Transverse colon (tissue), 4 donors: ENCODE measurements at regions not wholly inside any gene's neighbourhood (a gene's known extent, or its start where the extent isn't known, plus 50 kb on each side); places are given as distances from the start of the nearest gene placed in this dataset.

Source experiments
- DNase-seq: peaks from one replicate; pipeline ENCODE4 v3.0.0-alpha.2; 2019
- H3K27ac ChIP-seq, 4 donors: fragments of 200-600 bp; sonication (generic); 2 replicates each; pipeline ENCODE4 v1.5.1; 2016 to 2018; ENCODE audit warnings: inconsistent platforms in 4 of 4
- H3K27me3 ChIP-seq: fragments of 200-600 bp; sonication (generic); 2 replicates; pipeline ENCODE4 v1.5.1; 2017; ENCODE audit warnings: inconsistent platforms
- H3K36me3 ChIP-seq, 4 donors: fragments of 200-600 bp; sonication (generic); 2 replicates each; pipeline ENCODE4 v1.5.1; 2017 to 2019; ENCODE audit warnings: inconsistent platforms in 4 of 4
- H3K4me1 ChIP-seq, 4 donors: fragments of 200-600 bp; sonication (generic); 2 replicates each; pipeline ENCODE4 v1.5.1; 2017 to 2020; ENCODE audit warnings: inconsistent platforms in 4 of 4
- H3K4me3 ChIP-seq, 4 donors: fragments of 200-600 bp; sonication (generic); 1 replicate in 1 of 4; 2 replicates in 3 of 4; pipeline versions ENCODE4 v1.5.1 to v1.6.1; 2017 to 2019; ENCODE audit warnings: inconsistent platforms in 4 of 4
- H3K9me3 ChIP-seq, 2 donors: fragments of 200-600 bp; sonication (generic); 2 replicates each; pipeline ENCODE4 v1.5.1; 2017 to 2019; ENCODE audit warnings: inconsistent platforms in 2 of 2
- CTCF ChIP-seq, 5 experiments: fragments of 200-600 bp in 3 of 5; fragments of 450-650 bp in 2 of 5; sonication (generic) in 3 of 5; IDR thresholded peaks; 1 replicate in 2 of 5; 2 replicates in 3 of 5; pipeline ENCODE4 v1.5.1; 2016 to 2017; ENCODE audit warnings: antibody characterized with exemption in 5 of 5, inconsistent platforms in 3 of 5, mild to moderate bottlenecking in 2 of 5, moderate library complexity in 1 of 5
- EP300 ChIP-seq: sonication (generic); formaldehyde crosslinking; IDR thresholded peaks from one replicate; pipeline ENCODE4 v1.6.1; 2017; ENCODE audit warnings: antibody characterized with exemption, low read depth
- POLR2A ChIP-seq: fragments of 450-650 bp; IDR thresholded peaks from one replicate; pipeline ENCODE4 v1.6.1; 2016; ENCODE audit warnings: antibody characterized with exemption, mild to moderate bottlenecking, moderate library complexity
- POLR2AphosphoS5 ChIP-seq, 3 donors: sonication (generic); formaldehyde crosslinking; IDR thresholded peaks; one replicate each; pipeline ENCODE4 v1.6.1; 2016; ENCODE audit warnings: antibody characterized with exemption in 3 of 3
- WGBS, 2 donors: methylation state at CpG; one replicate each; pipeline ENCODE4 v1.1.5; 2018; ENCODE audit warnings: low coverage in 1 of 2; 5-methylcytosine and 5-hydroxymethylcytosine counted together
- in situ Hi-C, 4 donors: fragments of 200-750 bp; cut with MboI; loops; one replicate each; pipeline versions ENCODE4 v1.15.0 to v1.15.1; 2017; ENCODE audit warnings: low sequenced_read_pairs in 3 of 4, low pct_ligation_motif_present in 1 of 4, low pct_unique_long_range_greater_than_20kb in 1 of 4
- intact Hi-C: fragments of 100-400 bp; cut with DNase I; formaldehyde crosslinking; loops from one replicate; pipeline ENCODE4 v1.15.1; 2023; ENCODE audit warnings: low total_unique reads

GRCh38 chr13:76386321-76386720, 499.9 kb downstream of the KCTD12 start:
- H3K4me1 ChIP-seq, result peaks cover 0 to 15% (median 0%) of the 10 kb centered on the region in 4 donors
- in situ Hi-C loops, result no loop called here
- no peaks in the 10 kb centered on the region for H3K36me3 ChIP-seq
- intact Hi-C loops, result no loop called here
- no peaks in the 10 kb centered on the region for H3K9me3 ChIP-seq
- WGBS, 2 donors, result 61 to 66% methylated on average over 2 to 3 of the region's 3 CpGs
- H3K27me3 ChIP-seq, result no peaks in the 10 kb centered on the region
- H3K4me3 ChIP-seq, result no peak overlapping the region
- DNase-seq, result no peak
- TF ChIP-seq POLR2AphosphoS5 (IDR thresholded peaks at IDR 0.05) (no peak), POLR2A (no peak), EP300 (no peak), CTCF (IDR thresholded peaks at IDR 0.05) (no peak)
- peak overlapping the region in 1 of 4 donors; percentile 40 for H3K27ac ChIP-seq

- no peak for DNase-seq
- no peak for TF ChIP-seq CTCF (IDR thresholded peaks at IDR 0.05)
- no peak for TF ChIP-seq POLR2AphosphoS5 (IDR thresholded peaks at IDR 0.05)
- no peak for TF ChIP-seq EP300
- no peak for TF ChIP-seq POLR2A
- peaks cover 0 to 15% (median 0%) of the 10 kb centered on the region in 4 donors for H3K4me1 ChIP-seq
- in situ Hi-C loops, result no loop called here
- H3K9me3 ChIP-seq, result no peaks in the 10 kb centered on the region
- 62 to 70% methylated on average over 2 of the region's 2 CpGs for WGBS, 2 donors
- intact Hi-C loops, result no loop called here
- no peak overlapping the region for H3K4me3 ChIP-seq
- H3K27ac ChIP-seq, result peak overlapping the region in 2 of 4 donors; percentile 0 to 40
- no peaks in the 10 kb centered on the region for H3K36me3 ChIP-seq
- no peaks in the 10 kb centered on the region for H3K27me3 ChIP-seq
Measured at GRCh38 chr13:76385586-76385985, 500.6 kb downstream of the KCTD12 start.

- Histone ChIP-seq H3K36me3 (no peaks in the 10 kb centered on the region), H3K27ac (peak overlapping the region; percentile 17 to 54 (median 33)), H3K27me3 (no peaks in the 10 kb centered on the region), H3K9me3 (no peaks in the 10 kb centered on the region), H3K4me1 (peaks cover 0 to 15% (median 0%) of the 10 kb centered on the region in 4 donors), H3K4me3 (no peak overlapping the region)
- DNase-seq, result peak; percentile 7
- intact Hi-C loops (no loop called here), in situ Hi-C loops (no loop called here)
- TF ChIP-seq POLR2AphosphoS5 (IDR thresholded peaks at IDR 0.05) (peak; percentile 12 to 56 (median 35)), POLR2A (no peak), CTCF (IDR thresholded peaks at IDR 0.05) (no peak), EP300 (no peak)
- 36 to 60% methylated on average over 2 of the region's 2 CpGs for WGBS, 2 donors
Measured at GRCh38 chr13:76383676-76384461, 502.3 kb downstream of the KCTD12 start.

- H3K9me3 ChIP-seq, result no peaks in the 10 kb centered on the region
- H3K36me3 ChIP-seq, result no peaks in the 10 kb centered on the region
- peaks cover 0 to 8% (median 0%) of the 10 kb centered on the region in 4 donors for H3K4me1 ChIP-seq
- no peak overlapping the region for H3K4me3 ChIP-seq
- no peak for DNase-seq
- in situ Hi-C loops, result no loop called here
- no peak overlapping the region for H3K27ac ChIP-seq
- 74 to 100% methylated on average over 1 of the region's 1 CpG for WGBS, 2 donors
- TF ChIP-seq CTCF (IDR thresholded peaks at IDR 0.05) (no peak), EP300 (no peak), POLR2A (no peak), POLR2AphosphoS5 (IDR thresholded peaks at IDR 0.05) (no peak)
- intact Hi-C loops, result no loop called here
- no peaks in the 10 kb centered on the region for H3K27me3 ChIP-seq
Measured at GRCh38 chr13:76380446-76381065, 505.6 kb downstream of the KCTD12 start.
